H54 (cell line): ENCODE measurements at regions not wholly inside any gene's neighbourhood (a gene's known extent, or its start where the extent isn't known, plus 50 kb on each side); places are given as distances from the start of the nearest gene placed in this dataset.
"Not testable (repeated sequence)": the region's sequence is repeated elsewhere in the genome, so short reads cannot be mapped to it uniquely, and the experiment has no call there.

Experiments
- DNase-seq: peaks from one replicate; pipeline ENCODE4 v3.0.0; 2011; ENCODE audit warnings: low spot score, mixed read lengths; ENCODE audit not compliant: insufficient read length
- FAIRE-seq: peaks from 3 replicates; lab custom pipeline; 2011; peaks lifted over from hg19 to GRCh38; lab: Jason Lieb, UNC
- POLR2A ChIP-seq: IDR thresholded peaks from 2 replicates; pipeline ENCODE4 v1.6.1; 2011; ENCODE audit warnings: low read depth, mild to moderate bottlenecking, low read length

GRCh38 chr7:6934981-6935380 is 108.9 kb upstream of the CCZ1B start:
- FAIRE-seq (no peak), DNase-seq (no peak)
- TF ChIP-seq POLR2A, result no peak

- FAIRE-seq, DNase-seq: not testable (repeated sequence)
Measured at GRCh38 chr7:6936626-6937025, 110.6 kb upstream of the CCZ1B start.

GRCh38 chr7:6937746-6938145 is 111.7 kb upstream of the CCZ1B start:
- FAIRE-seq, DNase-seq: not testable (repeated sequence)

GRCh38 chr7:6938284-6938683 is 112.2 kb upstream of the CCZ1B start:
- FAIRE-seq, DNase-seq: not testable (repeated sequence)

- not testable (repeated sequence) for FAIRE-seq, DNase-seq
Measured at GRCh38 chr7:6939126-6939525, 113.1 kb upstream of the CCZ1B start.

GRCh38 chr7:6939896-6940295 is 113.8 kb upstream of the CCZ1B start:
- DNase-seq, result not testable (repeated sequence)

GRCh38 chr7:6946873-6947272 is 120.8 kb upstream of the CCZ1B start:
- not testable (repeated sequence) for FAIRE-seq, DNase-seq

More at GRCh38 chr7:6939896-6940295, 113.8 kb upstream of the CCZ1B start:
- FAIRE-seq, result not testable (repeated sequence)

GRCh38 chr7:6950231-6950630 is 124.2 kb upstream of the CCZ1B start:
- not testable (repeated sequence) for FAIRE-seq, DNase-seq

GRCh38 chr7:6951553-6951952 is 125.5 kb upstream of the CCZ1B start:
- DNase-seq, FAIRE-seq: not testable (repeated sequence)

GRCh38 chr7:6953138-6953797 is 127.2 kb upstream of the CCZ1B start:
- not testable (repeated sequence) for FAIRE-seq, DNase-seq

GRCh38 chr7:6953798-6954181 is 127.7 kb upstream of the CCZ1B start:
- not testable (repeated sequence) for DNase-seq, FAIRE-seq

- DNase-seq, FAIRE-seq: not testable (repeated sequence)
Measured at GRCh38 chr7:6955385-6955784, 129.3 kb upstream of the CCZ1B start.

GRCh38 chr7:6955990-6956566 is 130.0 kb upstream of the CCZ1B start:
- FAIRE-seq, DNase-seq: not testable (repeated sequence)

- not testable (repeated sequence) for FAIRE-seq, DNase-seq
Measured at GRCh38 chr7:6958371-6958770, 132.3 kb upstream of the CCZ1B start.

GRCh38 chr7:6959942-6960341 is 133.9 kb upstream of the CCZ1B start:
- FAIRE-seq, DNase-seq: not testable (repeated sequence)

- not testable (repeated sequence) for DNase-seq, FAIRE-seq
Measured at GRCh38 chr7:6962871-6963270, 136.8 kb upstream of the CCZ1B start.

- not testable (repeated sequence) for DNase-seq, FAIRE-seq
Measured at GRCh38 chr7:6965051-6965450, 139.0 kb upstream of the CCZ1B start.

- not testable (repeated sequence) for FAIRE-seq, DNase-seq
Measured at GRCh38 chr7:6970180-6970579, 144.1 kb upstream of the CCZ1B start.

GRCh38 chr7:6974876-6975275 is 148.8 kb upstream of the CCZ1B start:
- not testable (repeated sequence) for FAIRE-seq, DNase-seq

GRCh38 chr7:6975346-6975745 is 149.3 kb upstream of the CCZ1B start:
- not testable (repeated sequence) for DNase-seq, FAIRE-seq

- not testable (repeated sequence) for DNase-seq, FAIRE-seq
Measured at GRCh38 chr7:6977368-6977767, 151.3 kb upstream of the CCZ1B start.
